22Rv1 (cell line): ENCODE measurements at regions not wholly inside any gene's neighbourhood (a gene's known extent, or its start where the extent isn't known, plus 50 kb on each side); places are given as distances from the start of the nearest gene placed in this dataset.

Experiments used
- ZFX ChIP-seq: fragments of 450-650 bp; IDR thresholded peaks from 2 replicates; pipeline ENCODE4 v1.6.1; 2017; ENCODE audit warnings: antibody characterized with exemption, borderline replicate concordance
- TF ChIP-seq, protein P1 (sequence below): fragments of 450-650 bp; IDR thresholded peaks from 2 replicates; pipeline ENCODE4 v1.5.1; 2017; ENCODE audit warnings: mild to moderate bottlenecking

DNA sequence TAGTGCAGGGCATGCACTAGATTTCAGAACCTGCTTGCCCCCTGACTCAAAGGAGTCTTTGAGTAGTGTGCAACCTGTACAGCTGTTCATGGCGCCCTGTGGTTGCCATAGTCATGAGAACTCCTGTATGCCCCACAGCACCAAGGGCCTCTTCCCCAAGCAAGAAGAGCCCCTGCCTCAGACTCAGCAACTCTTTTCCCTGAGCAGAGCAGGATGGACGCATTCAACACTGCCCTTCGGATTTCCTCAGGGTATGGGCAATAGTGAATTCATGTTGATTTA is 89.7 kb upstream of the KLF13 start:
- TF ChIP-seq, protein P1, sequence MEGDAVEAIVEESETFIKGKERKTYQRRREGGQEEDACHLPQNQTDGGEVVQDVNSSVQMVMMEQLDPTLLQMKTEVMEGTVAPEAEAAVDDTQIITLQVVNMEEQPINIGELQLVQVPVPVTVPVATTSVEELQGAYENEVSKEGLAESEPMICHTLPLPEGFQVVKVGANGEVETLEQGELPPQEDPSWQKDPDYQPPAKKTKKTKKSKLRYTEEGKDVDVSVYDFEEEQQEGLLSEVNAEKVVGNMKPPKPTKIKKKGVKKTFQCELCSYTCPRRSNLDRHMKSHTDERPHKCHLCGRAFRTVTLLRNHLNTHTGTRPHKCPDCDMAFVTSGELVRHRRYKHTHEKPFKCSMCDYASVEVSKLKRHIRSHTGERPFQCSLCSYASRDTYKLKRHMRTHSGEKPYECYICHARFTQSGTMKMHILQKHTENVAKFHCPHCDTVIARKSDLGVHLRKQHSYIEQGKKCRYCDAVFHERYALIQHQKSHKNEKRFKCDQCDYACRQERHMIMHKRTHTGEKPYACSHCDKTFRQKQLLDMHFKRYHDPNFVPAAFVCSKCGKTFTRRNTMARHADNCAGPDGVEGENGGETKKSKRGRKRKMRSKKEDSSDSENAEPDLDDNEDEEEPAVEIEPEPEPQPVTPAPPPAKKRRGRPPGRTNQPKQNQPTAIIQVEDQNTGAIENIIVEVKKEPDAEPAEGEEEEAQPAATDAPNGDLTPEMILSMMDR = no peak
- no peak for TF ChIP-seq ZFX
